ENCODE measurements at regions not wholly inside any gene's neighbourhood (a gene's known extent, or its start where the extent isn't known, plus 50 kb on each side); places are given as distances from the start of the nearest gene placed in this dataset.

GRCh38 chr12:86550218-86551145, 294.3 kb upstream of the MGAT4C start:
- TF ChIP-seq CTCF (IDR thresholded peaks at IDR 0.05) = no peak
- H3K27me3 Mint-ChIP-seq (ENCODE audit: low read depth) = peaks cover 2% of the 10 kb centered on the region

GRCh38 chr12:86543716-86544115, 287.5 kb upstream of the MGAT4C start:
- H3K36me3 Mint-ChIP-seq (ENCODE audit: low read depth) = no peaks in the 10 kb centered on the region
- H3K4me1 Mint-ChIP-seq (ENCODE audit: low read depth) = no peaks in the 10 kb centered on the region
- no peak overlapping the region for H3K4me3 Mint-ChIP-seq (ENCODE audit: unreplicated experiment)
- no peak for DNase-seq (ENCODE audit: low spot score)
- no peak for TF ChIP-seq CTCF (IDR thresholded peaks at IDR 0.05)
- no peaks in the 10 kb centered on the region for H3K9me3 Mint-ChIP-seq (ENCODE audit: low read depth)
- no peaks in the 10 kb centered on the region for H3K27me3 Mint-ChIP-seq (ENCODE audit: low read depth)
- no peak overlapping the region for H3K27ac Mint-ChIP-seq (ENCODE audit: unreplicated experiment)

More at GRCh38 chr12:86550218-86551145, 294.3 kb upstream of the MGAT4C start:
- DNase-seq (ENCODE audit: low spot score) = no peak
- no peaks in the 10 kb centered on the region for H3K4me1 Mint-ChIP-seq (ENCODE audit: low read depth)
- H3K27ac Mint-ChIP-seq (ENCODE audit: unreplicated experiment) = no peak overlapping the region
- no peaks in the 10 kb centered on the region for H3K36me3 Mint-ChIP-seq (ENCODE audit: low read depth)
- no peak overlapping the region for H3K4me3 Mint-ChIP-seq (ENCODE audit: unreplicated experiment)
- no peaks in the 10 kb centered on the region for H3K9me3 Mint-ChIP-seq (ENCODE audit: low read depth)

GRCh38 chr12:86530996-86531655, 274.9 kb upstream of the MGAT4C start:
- H3K9me3 Mint-ChIP-seq (ENCODE audit: low read depth) = peaks cover 4% of the 10 kb centered on the region
- no peaks in the 10 kb centered on the region for H3K4me1 Mint-ChIP-seq (ENCODE audit: low read depth)
- no peak for TF ChIP-seq CTCF (IDR thresholded peaks at IDR 0.05)
- H3K4me3 Mint-ChIP-seq (ENCODE audit: unreplicated experiment) = no peak overlapping the region
- no peak overlapping the region for H3K27ac Mint-ChIP-seq (ENCODE audit: unreplicated experiment)
- H3K27me3 Mint-ChIP-seq (ENCODE audit: low read depth) = peaks cover 2% of the 10 kb centered on the region
- no peaks in the 10 kb centered on the region for H3K36me3 Mint-ChIP-seq (ENCODE audit: low read depth)
- no peak for DNase-seq (ENCODE audit: low spot score)

GRCh38 chr12:86526060-86526595, 269.9 kb upstream of the MGAT4C start:
- peaks cover 2% of the 10 kb centered on the region for H3K27me3 Mint-ChIP-seq (ENCODE audit: low read depth)
- peaks cover 17% of the 10 kb centered on the region for H3K36me3 Mint-ChIP-seq (ENCODE audit: low read depth)
- H3K4me3 Mint-ChIP-seq (ENCODE audit: unreplicated experiment) = no peak overlapping the region
- peak; percentile 55 for DNase-seq (ENCODE audit: low spot score)
- no peak overlapping the region for H3K27ac Mint-ChIP-seq (ENCODE audit: unreplicated experiment)
- H3K9me3 Mint-ChIP-seq (ENCODE audit: low read depth) = peaks cover 47% of the 10 kb centered on the region
- no peak for TF ChIP-seq CTCF (IDR thresholded peaks at IDR 0.05)
- no peaks in the 10 kb centered on the region for H3K4me1 Mint-ChIP-seq (ENCODE audit: low read depth)

GRCh38 chr12:86523844-86524243, 267.7 kb upstream of the MGAT4C start:
- Mint-ChIP-seq H3K27me3 (ENCODE audit: low read depth) (peaks cover 2% of the 10 kb centered on the region), H3K27ac (ENCODE audit: unreplicated experiment) (no peak overlapping the region), H3K4me1 (ENCODE audit: low read depth) (no peaks in the 10 kb centered on the region), H3K4me3 (ENCODE audit: unreplicated experiment) (no peak overlapping the region), H3K9me3 (ENCODE audit: low read depth) (peaks cover 50% of the 10 kb centered on the region), H3K36me3 (ENCODE audit: low read depth) (peaks cover 17% of the 10 kb centered on the region)
- TF ChIP-seq CTCF (IDR thresholded peaks at IDR 0.05) = no peak
- no peak for DNase-seq (ENCODE audit: low spot score)
